ENCODE measurements at regions not wholly inside any gene's neighbourhood (a gene's known extent, or its start where the extent isn't known, plus 50 kb on each side); places are given as distances from the start of the nearest gene placed in this dataset.
"Not testable (repeated sequence)": the region's sequence is repeated elsewhere in the genome, so short reads cannot be mapped to it uniquely, and the experiment has no call there.

GRCh38 chr20:12946789-12947188 lies 62.0 kb upstream of the SPTLC3 start:
- H3K27ac ChIP-seq (ENCODE audit: low read depth, low read length): no peak overlapping the region

GRCh38 chr20:12947691-12948090 lies 61.1 kb upstream of the SPTLC3 start:
- Histone ChIP-seq H3K36me3 (ENCODE audit: control insufficient read depth in 5 of 5, insufficient read depth in 5 of 5, low read length in 5 of 5) (no peaks in the 10 kb centered on the region), H3K4me1 (ENCODE audit: control insufficient read depth in 5 of 5, insufficient read depth in 5 of 5, low read length in 5 of 5) (no peaks in the 10 kb centered on the region), H3K4me3 (ENCODE audit: low read depth in 1 of 5, low read length in 5 of 5) (no peak overlapping the region), H3K9me3 (ENCODE audit: control insufficient read depth in 5 of 5, low read length in 5 of 5) (no peaks in the 10 kb centered on the region), H3K27me3 (ENCODE audit: control insufficient read depth in 5 of 5, insufficient read depth in 4 of 5, low read length in 5 of 5) (no peaks in the 10 kb centered on the region), H3K27ac (ENCODE audit: low read depth, low read length) (no peak overlapping the region), H3K9ac (ENCODE audit: low read length in 5 of 5) (no peak overlapping the region)

More at GRCh38 chr20:12946789-12947188, 62.0 kb upstream of the SPTLC3 start:
- Histone ChIP-seq H3K4me1 (ENCODE audit: control insufficient read depth in 5 of 5, insufficient read depth in 5 of 5, low read length in 5 of 5) (no peaks in the 10 kb centered on the region), H3K36me3 (ENCODE audit: control insufficient read depth in 5 of 5, insufficient read depth in 5 of 5, low read length in 5 of 5) (no peaks in the 10 kb centered on the region), H3K9ac (ENCODE audit: low read length in 5 of 5) (no peak overlapping the region), H3K9me3 (ENCODE audit: control insufficient read depth in 5 of 5, low read length in 5 of 5) (no peaks in the 10 kb centered on the region), H3K4me3 (ENCODE audit: low read depth in 1 of 5, low read length in 5 of 5) (no peak overlapping the region), H3K27me3 (ENCODE audit: control insufficient read depth in 5 of 5, insufficient read depth in 4 of 5, low read length in 5 of 5) (no peaks in the 10 kb centered on the region)

GRCh38 chr20:12949429-12949980 lies 59.3 kb upstream of the SPTLC3 start:
- no peaks in the 10 kb centered on the region for H3K9me3 ChIP-seq (ENCODE audit: control insufficient read depth in 5 of 5, low read length in 5 of 5)
- no peak overlapping the region for H3K9ac ChIP-seq (ENCODE audit: low read length in 5 of 5)
- no peaks in the 10 kb centered on the region for H3K27me3 ChIP-seq (ENCODE audit: control insufficient read depth in 5 of 5, insufficient read depth in 4 of 5, low read length in 5 of 5)
- H3K36me3 ChIP-seq (ENCODE audit: control insufficient read depth in 5 of 5, insufficient read depth in 5 of 5, low read length in 5 of 5): no peaks in the 10 kb centered on the region
- no peak overlapping the region for H3K27ac ChIP-seq (ENCODE audit: low read depth, low read length)
- H3K4me1 ChIP-seq (ENCODE audit: control insufficient read depth in 5 of 5, insufficient read depth in 5 of 5, low read length in 5 of 5): no peaks in the 10 kb centered on the region
- H3K4me3 ChIP-seq (ENCODE audit: low read depth in 1 of 5, low read length in 5 of 5): no peak overlapping the region

GRCh38 chr20:12954254-12954653 lies 54.5 kb upstream of the SPTLC3 start:
- H3K4me1 ChIP-seq (ENCODE audit: control insufficient read depth in 5 of 5, insufficient read depth in 5 of 5, low read length in 5 of 5); H3K9me3 ChIP-seq (ENCODE audit: control insufficient read depth in 5 of 5, low read length in 5 of 5); H3K27me3 ChIP-seq (ENCODE audit: control insufficient read depth in 5 of 5, insufficient read depth in 4 of 5, low read length in 5 of 5); H3K4me3 ChIP-seq (ENCODE audit: low read depth in 1 of 5, low read length in 5 of 5); H3K36me3 ChIP-seq (ENCODE audit: control insufficient read depth in 5 of 5, insufficient read depth in 5 of 5, low read length in 5 of 5); H3K27ac ChIP-seq (ENCODE audit: low read depth, low read length); H3K9ac ChIP-seq (ENCODE audit: low read length in 5 of 5): not testable (repeated sequence)

- Histone ChIP-seq H3K4me3 (ENCODE audit: low read depth in 1 of 5, low read length in 5 of 5) (no peak overlapping the region), H3K36me3 (ENCODE audit: control insufficient read depth in 5 of 5, insufficient read depth in 5 of 5, low read length in 5 of 5) (no peaks in the 10 kb centered on the region), H3K27me3 (ENCODE audit: control insufficient read depth in 5 of 5, insufficient read depth in 4 of 5, low read length in 5 of 5) (no peaks in the 10 kb centered on the region), H3K27ac (ENCODE audit: low read depth, low read length) (no peak overlapping the region), H3K9ac (ENCODE audit: low read length in 5 of 5) (no peak overlapping the region), H3K9me3 (ENCODE audit: control insufficient read depth in 5 of 5, low read length in 5 of 5) (no peaks in the 10 kb centered on the region), H3K4me1 (ENCODE audit: control insufficient read depth in 5 of 5, insufficient read depth in 5 of 5, low read length in 5 of 5) (no peaks in the 10 kb centered on the region)
Measured at GRCh38 chr20:12955611-12956010, 53.2 kb upstream of the SPTLC3 start.

GRCh38 chr20:12956303-12956702 lies 52.5 kb upstream of the SPTLC3 start:
- H3K36me3 ChIP-seq (ENCODE audit: control insufficient read depth in 5 of 5, insufficient read depth in 5 of 5, low read length in 5 of 5): no peaks in the 10 kb centered on the region
- H3K27me3 ChIP-seq (ENCODE audit: control insufficient read depth in 5 of 5, insufficient read depth in 4 of 5, low read length in 5 of 5): no peaks in the 10 kb centered on the region
- H3K4me1 ChIP-seq (ENCODE audit: control insufficient read depth in 5 of 5, insufficient read depth in 5 of 5, low read length in 5 of 5): no peaks in the 10 kb centered on the region
- no peak overlapping the region for H3K9ac ChIP-seq (ENCODE audit: low read length in 5 of 5)
- no peak overlapping the region for H3K27ac ChIP-seq (ENCODE audit: low read depth, low read length)
- no peaks in the 10 kb centered on the region for H3K9me3 ChIP-seq (ENCODE audit: control insufficient read depth in 5 of 5, low read length in 5 of 5)
- H3K4me3 ChIP-seq (ENCODE audit: low read depth in 1 of 5, low read length in 5 of 5): no peak overlapping the region

GRCh38 chr20:12957968-12958367 lies 50.8 kb upstream of the SPTLC3 start:
- Histone ChIP-seq H3K4me3 (ENCODE audit: low read depth in 1 of 5, low read length in 5 of 5) (no peak overlapping the region), H3K4me1 (ENCODE audit: control insufficient read depth in 5 of 5, insufficient read depth in 5 of 5, low read length in 5 of 5) (peaks cover 0 to under 1% (median 0%) of the 10 kb centered on the region in 5 donors), H3K27me3 (ENCODE audit: control insufficient read depth in 5 of 5, insufficient read depth in 4 of 5, low read length in 5 of 5) (no peaks in the 10 kb centered on the region), H3K36me3 (ENCODE audit: control insufficient read depth in 5 of 5, insufficient read depth in 5 of 5, low read length in 5 of 5) (no peaks in the 10 kb centered on the region), H3K9ac (ENCODE audit: low read length in 5 of 5) (no peak overlapping the region), H3K27ac (ENCODE audit: low read depth, low read length) (no peak overlapping the region), H3K9me3 (ENCODE audit: control insufficient read depth in 5 of 5, low read length in 5 of 5) (no peaks in the 10 kb centered on the region)

Measured in subcutaneous abdominal adipose tissue (tissue), 5 donors.